GM18858 (cell line): ENCODE measurements at regions not wholly inside any gene's neighbourhood (a gene's known extent, or its start where the extent isn't known, plus 50 kb on each side); places are given as distances from the start of the nearest gene placed in this dataset.
"Not testable (repeated sequence)": the region's sequence is repeated elsewhere in the genome, so short reads cannot be mapped to it uniquely, and the experiment has no call there.

Experiments
- ATAC-seq: cut with Tn5 transposase; IDR thresholded peaks from one replicate; pipeline ENCODE4 v1.9.1; 2021; ENCODE audit not compliant: unreplicated experiment

DNA sequence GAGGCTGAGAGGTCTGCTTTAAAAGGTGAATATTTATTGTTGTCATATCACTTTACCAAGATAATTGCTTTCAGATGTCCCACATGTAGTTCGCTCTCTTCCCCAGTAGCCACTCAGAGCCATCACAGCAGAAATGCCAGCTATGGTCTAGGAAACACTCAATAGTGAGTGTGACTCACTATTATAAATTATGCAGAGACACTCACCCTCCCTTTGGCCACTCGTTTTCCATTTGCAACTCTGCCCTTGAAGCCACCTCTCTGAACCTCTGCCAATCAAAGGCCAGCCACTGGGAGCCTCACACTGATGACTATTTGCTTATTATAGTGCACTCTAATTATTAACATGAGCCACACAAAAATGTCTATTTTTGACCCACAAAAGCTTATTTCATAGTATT, 328.1 kb upstream of the ATP10A start:
- ATAC-seq = no peak

DNA sequence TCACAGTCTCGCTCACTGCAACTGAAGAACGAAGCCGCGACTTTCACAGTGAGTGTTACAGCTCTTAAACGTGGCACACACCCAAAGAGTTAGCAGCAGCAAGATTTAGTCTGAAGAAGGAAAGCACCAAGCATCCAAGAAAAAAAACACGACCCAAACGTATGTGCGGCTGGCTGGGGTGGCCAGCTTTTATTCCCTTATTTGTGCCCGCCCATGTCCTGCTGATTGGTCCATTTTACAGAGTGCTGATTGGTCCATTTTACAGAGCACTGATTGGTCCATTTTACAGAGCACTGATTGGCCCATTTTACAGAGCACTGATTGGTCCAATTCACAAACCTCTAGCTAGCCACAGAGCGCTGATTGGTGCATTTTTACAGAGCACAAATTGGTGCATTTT, 323.0 kb upstream of the ATP10A start:
- ATAC-seq = not testable (repeated sequence)

DNA sequence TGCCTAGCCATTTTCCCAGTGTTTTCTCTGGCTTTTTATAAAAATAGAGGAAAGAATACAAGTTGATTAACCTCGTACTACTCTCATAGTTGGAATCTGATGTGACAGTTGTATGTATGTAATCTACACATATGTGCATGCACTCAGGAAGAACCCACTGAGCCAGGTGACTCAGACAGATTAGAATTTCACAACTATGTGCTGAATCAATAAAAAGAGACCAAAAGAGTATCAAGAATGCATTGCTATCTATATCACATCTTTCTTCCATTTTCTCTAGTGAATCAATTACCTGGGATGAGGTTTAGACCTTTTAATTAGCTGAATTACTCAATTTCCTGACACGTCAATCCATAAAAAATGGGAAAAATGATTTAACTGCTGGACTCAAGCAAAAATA, 319.3 kb upstream of the ATP10A start:
- no peak for ATAC-seq

- ATAC-seq = no peak
Observed at GRCh38 chr15:26179906-26180305, 316.8 kb upstream of the ATP10A start.

DNA sequence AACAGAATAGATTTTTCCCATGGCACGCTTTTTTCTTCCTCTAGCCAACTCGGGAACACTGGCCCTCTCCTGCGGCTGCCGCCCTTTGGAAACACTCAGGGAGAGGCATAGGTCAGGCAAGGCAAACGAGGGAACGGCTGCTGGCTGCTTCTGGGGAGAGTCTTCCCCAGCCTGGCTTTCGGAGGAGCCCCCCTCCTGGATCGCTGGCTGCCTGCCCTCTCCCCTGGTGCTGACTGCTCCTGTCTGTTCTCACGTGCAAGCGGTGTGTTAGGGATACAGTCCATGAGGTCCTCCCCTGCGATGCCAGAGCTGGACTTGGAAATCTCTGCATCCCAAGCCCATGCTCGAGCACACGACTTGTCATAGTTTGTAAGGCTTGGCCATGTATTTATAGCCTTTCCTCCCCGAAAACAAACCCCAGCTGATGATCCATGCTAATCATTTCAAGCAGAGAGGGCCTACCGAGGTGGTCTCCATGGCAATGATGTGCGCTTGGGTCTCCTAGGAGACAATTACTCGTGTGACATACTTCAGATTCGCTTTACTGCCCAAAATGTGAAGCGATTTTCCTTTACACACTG, 315.6 kb upstream of the ATP10A start:
- no peak for ATAC-seq

DNA sequence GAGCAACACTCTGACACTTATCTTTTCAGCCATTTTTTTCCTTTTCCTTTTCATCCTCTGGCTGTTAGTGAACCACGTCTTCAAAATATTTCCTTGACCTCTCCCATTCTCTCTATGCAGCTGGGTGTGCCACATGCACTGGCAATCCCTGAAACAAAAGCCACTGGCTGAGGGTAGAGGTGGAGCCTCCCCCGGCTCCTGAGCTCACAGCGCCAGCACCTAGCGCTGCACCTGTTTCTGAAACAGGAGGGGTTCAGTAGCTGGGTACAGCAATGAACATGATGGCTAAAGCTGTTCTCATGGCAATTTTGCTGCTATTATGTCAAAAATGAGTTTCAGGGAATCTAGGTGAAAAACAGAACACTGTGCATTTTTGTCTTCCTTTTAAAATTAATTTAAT, 314.7 kb upstream of the ATP10A start:
- no peak for ATAC-seq

DNA sequence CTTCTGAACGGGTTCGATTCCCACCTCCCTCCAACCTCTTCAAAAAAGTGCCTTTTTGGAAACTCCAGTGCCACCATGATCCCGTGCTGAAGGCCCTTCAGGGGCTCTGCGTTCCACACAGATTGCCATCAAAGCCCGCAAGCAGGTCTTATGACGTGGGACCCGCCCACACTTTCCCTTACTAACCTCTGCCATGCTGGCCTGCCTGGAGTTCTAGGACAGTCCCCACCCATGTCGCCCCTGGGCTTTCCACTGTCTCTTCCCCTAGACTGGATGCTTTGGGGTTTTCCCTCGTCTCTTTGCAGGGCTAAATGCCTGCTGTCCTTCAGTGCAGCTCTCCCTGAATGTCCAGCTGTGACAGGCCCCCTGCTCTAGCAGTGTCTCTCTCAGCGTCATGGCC, 313.7 kb upstream of the ATP10A start:
- no peak for ATAC-seq

- ATAC-seq = no peak
Observed at GRCh38 chr15:26171266-26171665, 308.1 kb upstream of the ATP10A start.

- no peak for ATAC-seq
Observed at GRCh38 chr15:26166429-26166828, 303.3 kb upstream of the ATP10A start.

GRCh38 chr15:26165546-26165945, 302.4 kb upstream of the ATP10A start:
- no peak for ATAC-seq

GRCh38 chr15:26160343-26160742, 297.2 kb upstream of the ATP10A start:
- no peak for ATAC-seq

GRCh38 chr15:26158176-26158575, 295.0 kb upstream of the ATP10A start:
- no peak for ATAC-seq

GRCh38 chr15:26157081-26157480, 294.0 kb upstream of the ATP10A start:
- ATAC-seq = no peak

- no peak for ATAC-seq
Observed at GRCh38 chr15:26156051-26156450, 292.9 kb upstream of the ATP10A start.

GRCh38 chr15:26148156-26148860, 285.2 kb upstream of the ATP10A start:
- ATAC-seq = no peak

GRCh38 chr15:26146202-26146601, 283.1 kb upstream of the ATP10A start:
- ATAC-seq = no peak

DNA sequence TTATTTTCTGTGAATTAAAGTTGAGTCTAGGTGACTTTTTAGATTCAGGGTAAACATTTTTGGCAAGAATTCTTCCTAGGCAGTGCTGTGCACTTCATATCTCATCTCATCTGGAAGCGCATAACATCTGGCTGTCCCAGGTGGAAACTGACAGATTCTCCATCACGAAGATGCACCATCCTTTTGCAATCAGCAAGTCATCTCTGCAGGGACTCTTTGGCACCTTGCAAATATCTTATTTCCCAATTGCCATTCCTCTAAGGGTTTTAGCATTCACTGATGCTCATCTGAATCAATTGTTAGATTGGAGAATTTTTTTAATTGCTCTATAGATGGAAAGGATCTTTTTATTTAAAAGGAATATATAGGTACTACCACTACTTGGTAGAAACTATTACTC, 282.7 kb upstream of the ATP10A start:
- no peak for ATAC-seq

DNA sequence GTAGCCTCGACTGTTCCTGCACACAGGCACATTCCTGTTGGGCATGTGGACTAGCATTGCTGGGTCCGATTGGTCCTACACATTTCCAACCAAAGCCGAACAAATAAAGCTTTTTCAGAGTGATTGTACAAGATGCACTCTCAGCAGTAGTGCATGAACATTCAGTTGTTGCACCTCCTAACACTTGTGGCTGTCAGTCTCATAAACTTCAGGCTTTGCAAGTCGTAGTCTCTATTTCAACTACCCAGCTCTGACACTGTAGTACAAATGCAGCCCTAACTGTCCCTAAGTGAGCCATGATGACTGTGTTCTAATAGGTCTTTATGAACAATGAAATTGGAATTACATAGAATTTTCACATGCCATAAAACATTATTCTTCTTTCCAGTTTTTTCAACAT, 281.7 kb upstream of the ATP10A start:
- ATAC-seq = no peak

GRCh38 chr15:26143221-26143620, 280.1 kb upstream of the ATP10A start:
- ATAC-seq = no peak

DNA sequence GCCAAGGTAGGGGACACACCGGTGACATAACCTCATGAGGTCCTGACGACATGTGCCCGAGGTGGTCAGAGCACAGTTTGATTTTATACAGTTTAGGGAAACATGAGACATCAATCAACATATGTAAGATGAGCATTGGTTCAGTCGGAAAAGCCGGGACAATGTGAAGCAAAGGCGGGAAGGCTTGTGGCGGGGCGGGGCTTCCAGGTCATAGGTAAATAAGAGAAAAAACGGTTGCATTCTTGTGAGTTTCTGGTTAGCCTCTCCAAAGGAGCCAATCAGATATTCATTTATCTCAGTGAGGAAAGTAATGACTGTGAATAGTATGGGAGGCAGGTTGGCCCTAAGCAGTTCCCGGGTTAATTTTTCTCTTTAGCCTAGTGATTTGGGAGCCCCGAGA, 271.7 kb upstream of the ATP10A start:
- ATAC-seq = no peak

- ATAC-seq = no peak
Observed at GRCh38 chr15:26134152-26134551, 271.0 kb upstream of the ATP10A start.

DNA sequence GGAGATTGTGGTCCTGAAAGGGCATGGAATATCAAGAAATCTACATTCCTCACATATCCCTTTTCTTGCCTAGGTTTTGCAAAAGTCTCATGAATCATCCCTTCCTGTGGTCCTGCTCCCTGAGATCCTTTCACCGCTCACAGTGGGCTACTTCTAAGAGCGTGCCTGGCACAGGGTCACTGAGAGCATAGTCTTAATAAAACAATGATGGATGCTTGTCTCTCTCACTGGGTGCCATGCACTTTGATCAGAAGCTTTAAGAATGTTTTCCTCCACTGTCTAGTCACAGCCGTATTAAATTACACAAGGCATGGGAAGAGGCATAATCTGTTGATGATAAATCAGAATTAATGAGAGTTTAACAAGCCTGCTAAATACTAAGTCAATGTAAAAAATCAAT, 269.7 kb upstream of the ATP10A start:
- no peak for ATAC-seq

- ATAC-seq = no peak
Observed at GRCh38 chr15:26129852-26130251, 266.7 kb upstream of the ATP10A start.
